Activated naive CD4-positive, alpha-beta T cell treated with anti-CD3 and anti-CD28 coated beads, Interleukin-2, amount 10 ng/mL, durations not matched to agents 7 days and 5 days (primary cell): ENCODE measurements at regions not wholly inside any gene's neighbourhood (a gene's known extent, or its start where the extent isn't known, plus 50 kb on each side); places are given as distances from the start of the nearest gene placed in this dataset.

Source experiments
- CTCF ChIA-PET: fragments of 350-600 bp; sonication (Branson Sonifier 250); formaldehyde crosslinking; loops from one replicate; lab custom pipeline; 2021; ENCODE audit warnings: antibody characterized with exemption; lab: Charles Lee
- DNase-seq: peaks from one replicate; pipeline ENCODE4 v3.0.0-alpha.2; 2020
- H3K27ac Mint-ChIP-seq: one replicate; pipeline ENCODE4 v1.8.0; 2021; ENCODE audit warnings: mild to moderate bottlenecking, moderate library complexity, mixed read lengths
- H3K27me3 Mint-ChIP-seq: one replicate; pipeline ENCODE4 v1.8.0; 2021; ENCODE audit warnings: mild to moderate bottlenecking, mixed read lengths
- H3K36me3 Mint-ChIP-seq: one replicate; pipeline ENCODE4 v1.8.0; 2021; ENCODE audit warnings: mixed read lengths
- H3K4me1 Mint-ChIP-seq: one replicate; pipeline ENCODE4 v1.8.0; 2021; ENCODE audit warnings: mixed read lengths
- H3K4me3 Mint-ChIP-seq: one replicate; pipeline ENCODE4 v1.8.0; 2021; ENCODE audit warnings: mild to moderate bottlenecking, moderate library complexity, mixed read lengths
- H3K9me3 Mint-ChIP-seq: one replicate; pipeline ENCODE4 v1.8.0; 2021; ENCODE audit warnings: mixed read lengths

GRCh38 chr11:116610190-116610589 is 162.6 kb downstream of the BUD13 start:
- Mint-ChIP-seq H3K9me3 (no peaks in the 10 kb centered on the region), H3K27me3 (no peaks in the 10 kb centered on the region), H3K36me3 (no peaks in the 10 kb centered on the region), H3K4me3 (no peak overlapping the region), H3K4me1 (no peaks in the 10 kb centered on the region), H3K27ac (no peak overlapping the region)
- CTCF ChIA-PET = no interaction called here
- DNase-seq = no peak

GRCh38 chr11:116607027-116607426 is 165.8 kb downstream of the BUD13 start:
- Mint-ChIP-seq H3K27me3 (no peaks in the 10 kb centered on the region), H3K27ac (no peak overlapping the region)
- CTCF ChIA-PET = no interaction called here

GRCh38 chr11:116605543-116606459 is 167.0 kb downstream of the BUD13 start:
- Mint-ChIP-seq H3K9me3 (no peaks in the 10 kb centered on the region), H3K36me3 (no peaks in the 10 kb centered on the region), H3K27ac (no peak overlapping the region), H3K4me3 (no peak overlapping the region), H3K27me3 (no peaks in the 10 kb centered on the region), H3K4me1 (no peaks in the 10 kb centered on the region)
- CTCF ChIA-PET = no interaction called here
- DNase-seq = peak; percentile 70

More at GRCh38 chr11:116607027-116607426, 165.8 kb downstream of the BUD13 start:
- Mint-ChIP-seq H3K36me3 (no peaks in the 10 kb centered on the region), H3K9me3 (no peaks in the 10 kb centered on the region), H3K4me3 (no peak overlapping the region), H3K4me1 (no peaks in the 10 kb centered on the region)
- DNase-seq = no peak

DNA sequence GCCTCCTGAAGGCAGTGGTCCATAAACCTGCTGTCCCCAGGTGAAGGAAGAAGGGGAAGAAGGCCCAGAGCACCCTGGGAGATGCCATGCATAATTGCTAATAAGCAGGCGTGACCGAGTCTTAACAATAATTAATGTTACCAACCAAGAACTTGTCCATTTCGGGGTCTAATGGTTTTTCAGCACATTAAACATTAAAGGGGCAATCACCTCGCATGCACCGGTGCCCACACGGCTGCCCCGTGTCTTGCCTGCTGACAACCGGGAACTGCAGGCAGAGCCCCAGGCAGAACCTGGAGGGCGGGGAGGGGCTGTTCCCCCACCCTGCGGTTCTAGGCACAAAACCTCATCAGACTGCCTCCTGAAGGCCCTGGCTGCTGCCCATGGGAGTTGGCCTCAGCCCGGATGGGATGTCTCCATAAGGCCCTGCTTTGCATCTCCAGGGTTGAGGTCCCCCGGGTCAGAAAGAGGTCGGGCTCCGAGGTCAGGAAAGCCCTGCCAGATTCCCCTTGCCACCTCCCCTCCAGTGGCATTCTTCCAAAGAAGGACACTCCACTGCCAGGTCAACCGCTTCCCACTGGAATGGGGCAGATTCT is 169.0 kb downstream of the BUD13 start:
- Mint-ChIP-seq H3K9me3 (no peaks in the 10 kb centered on the region), H3K27ac (no peak overlapping the region), H3K36me3 (no peaks in the 10 kb centered on the region), H3K4me3 (no peak overlapping the region), H3K4me1 (no peaks in the 10 kb centered on the region), H3K27me3 (no peaks in the 10 kb centered on the region)
- CTCF ChIA-PET = no interaction called here
- DNase-seq = no peak

- H3K4me1 Mint-ChIP-seq = no peaks in the 10 kb centered on the region
- CTCF ChIA-PET = no interaction called here
- no peak for DNase-seq
- H3K27ac Mint-ChIP-seq = no peak overlapping the region
- no peaks in the 10 kb centered on the region for H3K36me3 Mint-ChIP-seq
- H3K9me3 Mint-ChIP-seq = no peaks in the 10 kb centered on the region
- no peaks in the 10 kb centered on the region for H3K27me3 Mint-ChIP-seq
- no peak overlapping the region for H3K4me3 Mint-ChIP-seq
Observed at GRCh38 chr11:116602637-116602942, 170.2 kb downstream of the BUD13 start.

DNA sequence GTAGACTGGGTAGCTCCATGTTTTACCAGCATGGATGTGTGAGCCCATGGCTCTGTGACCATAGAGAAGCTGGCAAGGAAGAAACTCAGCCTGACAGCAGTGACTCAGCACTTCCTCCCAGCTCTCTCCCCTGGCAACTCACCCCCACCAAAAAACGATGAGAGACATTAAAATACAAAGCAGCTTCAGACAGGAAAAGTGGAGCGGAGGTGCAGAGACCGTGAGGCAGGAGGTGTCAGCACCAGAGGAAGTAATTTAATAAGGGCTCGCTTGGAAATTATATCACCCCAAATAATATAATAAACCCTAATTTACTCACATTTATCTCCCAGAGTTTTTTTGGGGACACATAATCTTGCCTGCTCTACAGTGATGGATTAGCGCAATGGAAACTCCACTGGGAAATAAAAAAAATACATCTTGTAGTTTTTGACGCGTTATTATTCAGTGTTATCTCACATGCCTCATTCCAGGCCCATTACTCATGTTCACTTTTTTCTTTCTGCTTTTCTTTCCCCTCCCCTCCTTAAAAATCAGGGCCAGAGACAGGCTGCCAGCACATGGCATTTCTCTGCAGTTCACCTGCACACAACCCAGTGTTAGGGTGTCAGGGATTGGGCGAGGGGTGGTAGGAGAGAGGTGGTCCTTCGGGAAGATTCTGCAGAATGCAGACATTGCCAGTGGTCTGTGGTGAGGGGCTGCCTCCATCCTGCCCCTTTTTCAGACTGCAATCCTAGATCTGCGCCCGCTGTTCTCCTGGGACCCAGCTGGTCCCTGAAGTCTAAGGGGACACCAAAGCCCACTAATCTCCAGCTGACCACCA is 170.8 kb downstream of the BUD13 start:
- no peak overlapping the region for H3K27ac Mint-ChIP-seq
- CTCF ChIA-PET = no interaction called here
- H3K4me1 Mint-ChIP-seq = no peaks in the 10 kb centered on the region
- DNase-seq = no peak
- no peaks in the 10 kb centered on the region for H3K36me3 Mint-ChIP-seq
- no peaks in the 10 kb centered on the region for H3K27me3 Mint-ChIP-seq
- H3K9me3 Mint-ChIP-seq = no peaks in the 10 kb centered on the region
- H3K4me3 Mint-ChIP-seq = no peak overlapping the region

- Mint-ChIP-seq H3K27ac (no peak overlapping the region), H3K4me3 (no peak overlapping the region), H3K9me3 (no peaks in the 10 kb centered on the region), H3K4me1 (no peaks in the 10 kb centered on the region), H3K27me3 (peaks cover 3% of the 10 kb centered on the region), H3K36me3 (no peaks in the 10 kb centered on the region)
- no peak for DNase-seq
- CTCF ChIA-PET = no interaction called here
Observed at GRCh38 chr11:116600930-116601329, 171.9 kb downstream of the BUD13 start.

GRCh38 chr11:116598556-116598955 is 174.2 kb downstream of the BUD13 start:
- Mint-ChIP-seq H3K27ac (no peak overlapping the region), H3K36me3 (no peaks in the 10 kb centered on the region), H3K9me3 (no peaks in the 10 kb centered on the region), H3K4me1 (no peaks in the 10 kb centered on the region), H3K27me3 (peaks cover 3% of the 10 kb centered on the region), H3K4me3 (no peak overlapping the region)
- CTCF ChIA-PET = no interaction called here
- DNase-seq = no peak

DNA sequence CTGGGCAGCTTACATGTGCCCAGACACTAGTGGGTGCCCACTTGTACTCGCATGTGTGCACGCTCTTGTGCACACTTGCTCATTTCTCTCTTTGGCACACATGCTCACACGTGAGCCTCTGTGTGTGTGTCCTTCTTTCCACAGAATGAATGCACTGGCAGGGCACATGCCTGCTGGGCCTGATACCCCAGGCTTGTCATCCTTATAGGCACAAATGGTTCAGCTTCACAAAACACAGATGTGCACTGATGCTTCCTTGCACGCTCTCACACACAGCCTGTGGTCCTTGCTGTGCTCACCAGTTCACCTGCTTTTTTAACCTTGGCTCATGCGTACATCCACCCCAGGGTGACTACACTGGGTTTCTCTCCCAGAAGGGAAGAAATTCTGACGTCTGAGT is 174.8 kb downstream of the BUD13 start:
- Mint-ChIP-seq H3K4me1 (no peaks in the 10 kb centered on the region), H3K9me3 (no peaks in the 10 kb centered on the region), H3K36me3 (no peaks in the 10 kb centered on the region), H3K27ac (no peak overlapping the region), H3K4me3 (no peak overlapping the region), H3K27me3 (peaks cover 3% of the 10 kb centered on the region)
- no peak for DNase-seq
- CTCF ChIA-PET = no interaction called here

- CTCF ChIA-PET = no interaction called here
- Mint-ChIP-seq H3K4me1 (no peaks in the 10 kb centered on the region), H3K27ac (no peak overlapping the region), H3K27me3 (peaks cover 11% of the 10 kb centered on the region), H3K9me3 (no peaks in the 10 kb centered on the region), H3K4me3 (no peak overlapping the region), H3K36me3 (no peaks in the 10 kb centered on the region)
- DNase-seq = no peak
Observed at GRCh38 chr11:116596346-116597260, 176.2 kb downstream of the BUD13 start.

DNA sequence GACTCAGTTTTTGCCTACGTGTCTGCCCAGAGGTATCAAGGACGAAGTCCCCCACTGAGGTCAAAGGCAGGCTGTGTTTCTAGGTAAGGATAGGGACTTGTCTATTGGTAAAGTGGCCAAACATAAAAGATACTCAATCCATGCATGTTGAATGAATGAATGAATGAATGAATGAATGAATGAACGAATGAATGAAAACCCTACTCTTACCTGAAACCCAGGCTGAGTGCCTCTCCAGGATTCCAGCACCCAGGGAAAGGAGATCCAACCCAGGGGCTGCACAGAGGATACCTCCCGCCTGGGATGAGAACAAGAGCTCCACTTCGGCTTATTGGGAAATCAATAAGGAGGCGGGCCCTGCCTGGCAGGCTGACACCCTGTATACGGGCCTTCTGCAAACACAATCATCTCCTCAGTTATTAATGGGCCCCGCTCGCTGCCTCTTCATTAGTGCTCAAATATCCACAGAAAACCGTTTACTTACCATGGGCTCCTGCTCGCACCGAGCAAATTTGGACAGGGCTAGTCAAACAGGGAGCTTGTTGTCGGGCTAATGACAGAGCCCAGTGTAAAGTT is 177.4 kb downstream of the BUD13 start:
- Mint-ChIP-seq H3K4me1 (no peaks in the 10 kb centered on the region), H3K4me3 (no peak overlapping the region), H3K36me3 (no peaks in the 10 kb centered on the region), H3K27ac (no peak overlapping the region), H3K9me3 (no peaks in the 10 kb centered on the region), H3K27me3 (peaks cover 11% of the 10 kb centered on the region)
- no peak for DNase-seq
- CTCF ChIA-PET = no interaction called here

DNA sequence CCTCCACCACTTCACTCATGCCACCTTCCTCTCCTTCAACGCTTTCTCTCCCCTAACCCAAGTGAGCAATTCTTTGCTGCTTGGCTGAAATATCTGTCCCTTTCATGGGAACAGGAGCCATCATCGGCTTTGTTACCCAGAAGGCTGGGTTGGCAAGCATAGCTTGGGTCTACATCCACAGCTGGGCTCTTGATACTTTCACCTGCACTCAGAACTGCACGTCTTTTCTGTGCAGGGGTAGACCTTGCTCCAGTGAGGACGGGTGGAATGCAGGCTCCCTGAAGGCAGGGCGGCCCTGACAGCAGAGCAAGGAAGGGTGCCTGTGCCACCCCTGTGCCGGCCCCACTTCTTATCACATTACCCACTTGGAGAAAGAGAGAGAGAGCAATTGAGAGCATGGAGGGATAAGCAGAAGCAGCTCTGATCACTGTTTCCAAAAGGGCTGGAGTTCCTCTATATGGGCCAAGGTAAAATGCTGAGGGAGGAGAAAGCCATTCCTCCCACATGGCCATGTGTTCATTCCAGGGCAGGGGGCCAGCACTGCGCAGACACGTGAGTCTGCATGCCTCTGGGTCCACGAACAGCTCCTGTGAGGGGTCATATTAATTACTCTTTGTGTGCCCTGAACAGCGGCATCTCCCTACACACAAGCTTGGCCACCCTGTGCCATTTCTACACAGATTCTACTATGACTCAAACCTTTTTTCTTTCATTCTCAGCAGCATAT is 181.8 kb downstream of the BUD13 start:
- CTCF ChIA-PET = no interaction called here
- no peaks in the 10 kb centered on the region for H3K9me3 Mint-ChIP-seq
- no peak overlapping the region for H3K4me3 Mint-ChIP-seq
- no peak overlapping the region for H3K27ac Mint-ChIP-seq
- H3K36me3 Mint-ChIP-seq = no peaks in the 10 kb centered on the region
- peaks cover 8% of the 10 kb centered on the region for H3K27me3 Mint-ChIP-seq
- no peak for DNase-seq
- no peaks in the 10 kb centered on the region for H3K4me1 Mint-ChIP-seq

- CTCF ChIA-PET = no interaction called here
- Mint-ChIP-seq H3K9me3 (no peaks in the 10 kb centered on the region), H3K36me3 (no peaks in the 10 kb centered on the region), H3K27ac (no peak overlapping the region), H3K27me3 (peaks cover 8% of the 10 kb centered on the region), H3K4me3 (no peak overlapping the region), H3K4me1 (no peaks in the 10 kb centered on the region)
- no peak for DNase-seq
Observed at GRCh38 chr11:116589402-116589801, 183.4 kb downstream of the BUD13 start.
